ENCODE measurements at regions not wholly inside any gene's neighbourhood (a gene's known extent, or its start where the extent isn't known, plus 50 kb on each side); places are given as distances from the start of the nearest gene placed in this dataset.
A peak's percentile ranks its signal among the peaks of the same experiment; 100 is the strongest.

DNA sequence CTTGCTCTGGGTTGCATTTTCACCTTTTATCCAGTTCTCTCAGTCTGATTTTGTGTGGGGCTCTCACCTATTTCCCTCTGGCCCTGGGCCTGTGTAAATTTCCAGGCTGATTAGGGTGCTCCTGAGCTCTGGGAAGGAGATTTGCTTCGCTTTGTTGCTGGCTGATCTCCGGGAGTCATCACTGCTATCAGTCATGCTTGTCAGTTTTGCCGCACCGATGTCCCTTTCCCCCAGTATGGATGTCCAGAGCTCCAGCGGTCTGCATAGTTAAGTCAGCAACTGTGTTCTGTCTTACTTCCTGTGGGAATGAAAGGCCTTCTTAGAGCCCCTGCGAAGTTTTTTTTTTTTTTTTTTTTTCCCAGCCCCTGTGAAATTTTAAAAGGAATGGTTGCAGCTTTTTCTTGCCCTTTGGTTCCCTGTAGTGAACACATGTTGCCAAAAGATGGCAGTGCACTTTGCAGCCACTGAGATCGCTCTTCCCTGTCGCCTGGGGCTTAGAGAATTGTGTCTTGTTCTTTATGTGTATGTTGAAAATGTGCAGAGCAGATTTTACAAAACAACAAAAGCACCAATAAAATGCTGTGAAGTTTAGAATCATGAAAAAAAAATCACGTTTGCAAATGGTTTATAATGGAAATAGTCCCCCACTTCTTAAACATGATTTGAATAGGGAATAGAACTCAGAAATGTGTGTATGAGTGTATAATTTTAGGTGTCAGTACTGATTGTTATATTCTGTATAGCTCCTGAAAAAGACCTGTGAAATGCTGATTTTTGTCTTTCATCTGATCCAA, 109.1 kb upstream of the SLC4A4 start:
- Histone ChIP-seq H3K9me3 (replicated peaks) (no peaks in the 10 kb centered on the region), H3K27me3 (replicated peaks) (no peaks in the 10 kb centered on the region), H3K4me1 (replicated peaks) (no peaks in the 10 kb centered on the region), H3K4me3 (no peak overlapping the region), H3K27ac (no peak overlapping the region), H3K36me3 (no peaks in the 10 kb centered on the region)
- DNase-seq (ENCODE audit: low read depth in 1 of 2, low spot score in 2 of 2) = peak in 1 of 2 experiments; percentile 9

DNA sequence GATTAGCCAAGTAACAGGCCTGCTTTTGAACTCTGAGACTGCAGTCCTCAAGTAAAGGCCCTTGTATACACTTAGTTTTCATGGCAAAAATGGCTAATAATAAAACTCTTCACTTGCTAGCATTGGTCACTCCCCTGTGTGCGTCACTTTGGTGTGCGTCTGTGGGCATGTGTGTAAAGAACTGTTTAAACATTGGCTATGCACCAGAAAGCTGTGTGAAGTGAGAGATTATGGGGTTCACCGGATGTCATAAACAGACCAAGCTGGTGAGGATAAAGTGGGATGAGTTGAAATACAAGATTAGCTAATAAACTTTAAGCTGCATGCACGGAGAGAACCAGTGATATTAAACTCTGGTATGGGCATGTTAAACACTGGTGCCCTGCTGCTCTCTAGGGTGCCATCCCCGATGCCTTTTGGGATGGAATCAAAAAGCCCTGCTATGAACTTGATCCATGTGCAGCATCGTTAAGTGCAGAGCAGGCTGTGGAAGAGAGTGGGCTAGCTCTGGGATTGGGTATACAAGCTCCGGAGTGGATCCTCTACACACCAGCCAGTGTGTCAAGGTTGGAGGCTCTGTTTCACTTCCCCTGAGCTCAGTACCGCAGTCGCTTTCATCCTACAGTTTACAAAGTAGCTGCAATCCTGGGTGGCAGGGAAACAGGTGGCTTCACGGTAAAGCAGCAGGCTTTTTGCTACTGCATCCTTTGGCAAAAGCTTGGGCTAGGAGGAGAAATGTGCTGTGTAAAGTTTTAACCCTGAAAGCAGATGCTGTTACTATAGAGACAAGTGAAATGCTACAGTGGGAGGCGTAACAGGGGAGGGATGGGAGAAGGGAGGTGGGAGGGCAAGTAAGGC, 108.3 kb upstream of the SLC4A4 start:
- H3K27ac ChIP-seq = no peak overlapping the region
- H3K36me3 ChIP-seq = no peaks in the 10 kb centered on the region
- no peaks in the 10 kb centered on the region for H3K27me3 ChIP-seq (replicated peaks)
- no peaks in the 10 kb centered on the region for H3K4me1 ChIP-seq (replicated peaks)
- no peaks in the 10 kb centered on the region for H3K9me3 ChIP-seq (replicated peaks)
- no peak for DNase-seq (ENCODE audit: low read depth in 1 of 2, low spot score in 2 of 2)
- no peak overlapping the region for H3K4me3 ChIP-seq

DNA sequence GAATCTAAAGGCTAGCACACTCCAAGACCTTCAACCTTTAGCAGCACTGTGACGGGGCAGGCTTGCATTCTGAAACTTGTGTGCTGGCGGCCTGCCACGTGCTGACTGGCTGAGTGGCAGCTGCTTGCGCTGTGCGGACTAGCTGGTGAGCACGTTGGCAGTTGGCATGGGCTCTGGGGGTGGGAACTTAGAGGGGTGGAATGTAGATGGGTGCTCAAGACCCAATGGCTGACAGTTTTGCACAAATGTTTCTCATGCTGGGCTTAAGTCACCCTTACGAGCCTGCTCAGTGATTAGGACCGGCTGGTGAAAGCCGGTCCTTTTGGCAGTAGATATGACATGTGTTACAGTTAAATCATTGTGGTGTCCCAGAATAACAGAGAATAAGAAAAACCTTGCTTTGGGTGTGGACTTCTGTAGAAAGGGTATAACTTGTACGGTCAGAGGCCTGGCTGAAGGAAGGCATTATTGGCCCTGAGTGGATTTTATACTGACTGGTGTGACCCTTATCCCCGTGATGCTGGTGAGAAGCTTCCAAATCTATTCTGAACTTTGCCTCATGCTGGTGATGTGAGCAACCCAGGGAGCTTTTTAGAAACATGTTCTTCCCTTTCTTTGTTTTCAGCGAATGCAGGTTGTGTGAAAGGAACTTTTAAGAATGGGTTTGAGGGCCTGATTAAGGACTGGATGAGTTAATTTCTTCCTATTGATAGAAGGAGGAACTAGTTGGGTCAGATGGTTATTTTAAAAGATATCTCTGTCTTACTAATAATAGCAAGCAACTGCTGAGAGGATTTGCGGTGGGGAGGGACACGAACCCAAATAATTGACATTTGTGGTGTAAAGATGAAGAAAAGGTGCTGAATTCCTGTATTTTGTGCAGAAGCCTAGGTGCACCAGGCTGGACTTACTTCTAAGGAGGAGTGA, 107.4 kb upstream of the SLC4A4 start:
- H3K9me3 ChIP-seq (replicated peaks) = no peaks in the 10 kb centered on the region
- H3K27me3 ChIP-seq (replicated peaks) = no peaks in the 10 kb centered on the region
- no peak overlapping the region for H3K4me3 ChIP-seq
- H3K4me1 ChIP-seq (replicated peaks) = no peaks in the 10 kb centered on the region
- no peaks in the 10 kb centered on the region for H3K36me3 ChIP-seq
- DNase-seq (ENCODE audit: low read depth in 1 of 2, low spot score in 2 of 2) = no peak
- H3K27ac ChIP-seq = no peak overlapping the region

DNA sequence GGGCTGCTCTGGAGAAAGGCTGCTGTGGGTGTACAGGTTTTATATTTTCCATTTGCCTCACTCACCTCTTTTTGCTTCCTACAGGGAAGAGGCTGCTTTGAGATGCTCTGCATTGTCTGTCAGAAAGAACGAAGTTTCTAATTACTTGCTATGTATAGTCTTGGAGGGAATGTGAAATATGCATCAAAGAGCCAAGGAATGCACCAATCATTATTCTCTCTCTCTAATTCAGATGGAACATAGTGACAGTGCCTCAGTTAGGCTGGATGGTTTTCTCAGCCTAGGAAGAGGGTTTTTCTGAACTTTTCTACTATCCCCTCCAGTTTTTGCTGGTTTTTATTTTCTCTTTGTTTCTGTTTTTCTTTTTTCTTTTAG, 106.8 kb upstream of the SLC4A4 start:
- Histone ChIP-seq H3K27me3 (replicated peaks) (no peaks in the 10 kb centered on the region), H3K4me1 (replicated peaks) (no peaks in the 10 kb centered on the region), H3K27ac (no peak overlapping the region), H3K4me3 (no peak overlapping the region), H3K36me3 (no peaks in the 10 kb centered on the region), H3K9me3 (replicated peaks) (no peaks in the 10 kb centered on the region)
- no peak for DNase-seq (ENCODE audit: low read depth in 1 of 2, low spot score in 2 of 2)

DNA sequence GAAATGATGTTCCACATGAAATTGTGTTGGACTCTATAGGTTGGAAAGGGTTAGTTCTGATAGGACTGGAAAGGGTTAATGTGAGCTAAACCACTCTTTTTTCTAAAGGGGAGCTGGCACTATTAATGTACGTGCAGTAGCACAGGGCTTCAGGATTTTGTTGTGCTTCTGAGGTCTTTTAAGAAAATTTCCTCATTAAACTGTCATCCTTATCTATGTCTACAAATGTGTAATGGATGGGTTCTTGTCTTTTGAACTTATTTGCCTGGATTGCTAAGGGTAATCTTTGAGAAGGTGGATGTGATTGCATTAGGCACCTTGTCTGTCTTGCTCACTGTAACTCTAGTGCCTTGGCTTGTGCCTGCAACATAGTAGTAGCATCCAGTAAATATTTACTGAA, 106.0 kb upstream of the SLC4A4 start:
- H3K27ac ChIP-seq = no peak overlapping the region
- no peak overlapping the region for H3K4me3 ChIP-seq
- H3K9me3 ChIP-seq (replicated peaks) = no peaks in the 10 kb centered on the region
- no peaks in the 10 kb centered on the region for H3K36me3 ChIP-seq
- no peaks in the 10 kb centered on the region for H3K4me1 ChIP-seq (replicated peaks)
- no peak for DNase-seq (ENCODE audit: low read depth in 1 of 2, low spot score in 2 of 2)
- no peaks in the 10 kb centered on the region for H3K27me3 ChIP-seq (replicated peaks)

DNA sequence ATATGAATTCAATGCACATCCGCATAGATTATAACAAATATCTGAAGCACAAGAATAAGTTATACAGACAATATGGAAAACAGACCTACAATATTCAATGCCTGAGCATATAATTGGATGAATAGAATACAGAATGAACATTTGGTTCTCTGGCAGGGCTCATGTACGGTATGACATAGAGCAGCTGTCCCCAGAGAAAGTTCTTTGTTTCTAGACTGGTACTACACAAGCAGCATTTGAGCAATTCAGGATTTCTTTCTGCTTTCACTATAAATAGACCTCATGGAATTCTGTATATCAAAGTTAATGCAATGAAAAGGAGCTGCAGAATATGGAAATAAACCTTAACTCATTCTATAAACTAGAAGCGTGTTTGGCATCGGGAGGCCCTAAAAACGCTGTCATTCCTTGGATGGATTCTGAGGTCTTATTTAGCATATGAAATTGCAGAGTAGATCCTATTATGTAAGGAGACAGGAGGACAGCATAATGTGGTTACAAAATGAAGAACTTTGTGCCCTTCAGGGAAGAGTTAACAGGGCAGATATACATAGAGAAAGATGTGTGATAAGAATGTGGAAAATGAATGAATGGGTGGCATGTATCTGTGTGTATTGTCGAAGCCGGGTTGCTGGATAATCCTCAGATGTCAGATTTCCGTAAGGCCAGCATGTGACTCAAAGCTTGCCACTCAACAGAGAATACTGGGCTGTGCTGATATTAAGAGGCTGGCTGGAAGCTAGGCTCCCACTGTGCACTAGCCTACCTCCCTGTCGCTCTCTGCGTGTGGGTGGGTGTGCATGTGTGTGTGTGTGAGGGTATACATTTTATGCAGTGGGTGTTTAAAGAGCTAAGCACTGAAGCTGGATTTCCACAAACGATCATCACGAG, 103.3 kb upstream of the SLC4A4 start:
- H3K4me1 ChIP-seq (replicated peaks) = no peaks in the 10 kb centered on the region

DNA sequence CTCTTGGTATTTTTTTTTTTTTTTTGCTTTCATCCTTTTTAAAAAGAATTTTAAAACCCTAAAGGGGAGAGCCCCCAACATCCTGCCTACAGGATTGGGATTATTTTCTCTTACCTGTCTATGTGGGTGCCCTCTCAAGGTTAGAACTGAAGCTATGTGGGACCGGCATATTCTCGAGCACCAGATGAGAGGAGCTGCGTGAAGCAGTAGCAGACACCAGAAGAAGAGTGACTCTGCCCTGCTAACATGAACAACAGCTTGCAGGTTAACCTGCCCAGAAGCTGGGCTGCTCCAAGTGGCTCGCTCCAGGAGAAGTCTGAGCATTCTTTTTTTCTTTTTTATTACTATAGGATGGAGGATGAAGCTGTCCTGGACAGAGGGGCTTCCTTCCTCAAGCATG, 102.6 kb upstream of the SLC4A4 start:
- Histone ChIP-seq H3K27ac (no peak overlapping the region), H3K36me3 (no peaks in the 10 kb centered on the region), H3K9me3 (replicated peaks) (no peaks in the 10 kb centered on the region), H3K27me3 (replicated peaks) (no peaks in the 10 kb centered on the region), H3K4me3 (no peak overlapping the region), H3K4me1 (replicated peaks) (no peaks in the 10 kb centered on the region)
- DNase-seq (ENCODE audit: low read depth in 1 of 2, low spot score in 2 of 2) = no peak

More for the DNA sequence above, 103.3 kb upstream of the SLC4A4 start:
- Histone ChIP-seq H3K27me3 (replicated peaks) (no peaks in the 10 kb centered on the region), H3K27ac (no peak overlapping the region), H3K9me3 (replicated peaks) (no peaks in the 10 kb centered on the region), H3K36me3 (no peaks in the 10 kb centered on the region), H3K4me3 (no peak overlapping the region)
- DNase-seq (ENCODE audit: low read depth in 1 of 2, low spot score in 2 of 2) = no peak

DNA sequence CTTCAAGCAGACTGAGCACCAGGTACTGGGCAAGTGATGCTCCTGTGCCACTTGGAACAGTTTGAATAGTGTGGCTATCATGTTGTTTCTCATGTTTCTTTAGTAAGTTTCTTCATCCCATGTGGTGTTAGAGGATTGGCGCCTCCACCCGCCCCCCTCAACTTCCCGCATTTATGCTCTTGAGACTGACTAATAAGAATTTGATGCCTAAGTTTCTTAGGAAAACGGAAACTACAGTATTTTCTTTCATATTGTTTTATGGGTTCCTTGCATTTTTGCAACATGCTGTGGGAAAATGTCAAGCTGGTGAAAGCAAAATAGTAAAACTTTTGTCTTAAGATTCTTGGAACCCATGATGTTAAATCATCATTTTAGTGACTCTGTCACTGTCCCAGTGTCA, 101.2 kb upstream of the SLC4A4 start:
- no peaks in the 10 kb centered on the region for H3K36me3 ChIP-seq
- no peak overlapping the region for H3K27ac ChIP-seq
- no peaks in the 10 kb centered on the region for H3K9me3 ChIP-seq (replicated peaks)
- no peaks in the 10 kb centered on the region for H3K4me1 ChIP-seq (replicated peaks)
- H3K4me3 ChIP-seq = no peak overlapping the region
- no peaks in the 10 kb centered on the region for H3K27me3 ChIP-seq (replicated peaks)
- DNase-seq (ENCODE audit: low read depth in 1 of 2, low spot score in 2 of 2) = no peak

DNA sequence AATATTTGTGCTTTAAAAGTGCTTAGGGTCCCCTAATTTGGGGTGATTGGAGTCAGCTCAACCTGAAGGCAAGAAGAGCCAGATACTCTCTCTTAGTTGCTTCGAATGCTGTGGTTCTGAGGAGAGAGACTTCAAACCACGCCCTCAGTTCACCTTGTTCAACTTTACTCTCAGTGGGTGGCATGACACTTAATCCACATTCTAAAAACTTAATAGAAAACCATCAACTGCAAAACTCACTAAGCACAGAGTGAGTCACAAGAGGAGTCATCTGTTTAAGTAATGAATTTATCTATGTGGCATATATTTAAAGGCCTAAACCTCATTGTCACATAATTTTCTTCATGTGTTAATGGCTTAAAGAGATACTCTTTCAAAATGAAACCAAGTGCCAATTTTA, 99.5 kb upstream of the SLC4A4 start:
- H3K36me3 ChIP-seq = no peaks in the 10 kb centered on the region
- no peaks in the 10 kb centered on the region for H3K27me3 ChIP-seq (replicated peaks)
- DNase-seq (ENCODE audit: low read depth in 1 of 2, low spot score in 2 of 2) = no peak
- no peaks in the 10 kb centered on the region for H3K9me3 ChIP-seq (replicated peaks)
- H3K4me3 ChIP-seq = no peak overlapping the region
- H3K4me1 ChIP-seq (replicated peaks) = no peaks in the 10 kb centered on the region
- H3K27ac ChIP-seq = no peak overlapping the region

DNA sequence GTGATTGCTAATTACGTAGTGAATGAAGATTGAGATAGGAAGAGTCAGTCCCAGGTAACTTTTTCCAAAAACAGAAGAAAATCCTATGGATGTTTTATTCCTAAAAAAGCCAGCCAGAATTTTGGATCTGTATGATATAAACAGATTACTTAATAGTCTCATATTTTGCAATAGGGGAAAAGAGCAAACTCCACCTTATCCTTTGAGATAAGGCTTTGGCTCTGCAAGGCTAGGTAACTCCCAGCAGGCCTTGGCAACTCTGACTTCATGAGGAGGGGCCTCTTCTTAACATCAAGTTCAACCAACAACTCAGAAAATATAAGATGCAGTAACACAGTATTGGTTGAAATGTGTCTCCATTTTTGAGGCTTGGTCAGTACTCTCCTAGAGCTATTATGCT, 98.7 kb upstream of the SLC4A4 start:
- H3K36me3 ChIP-seq = no peaks in the 10 kb centered on the region
- no peak overlapping the region for H3K4me3 ChIP-seq
- no peak overlapping the region for H3K27ac ChIP-seq
- no peak for DNase-seq (ENCODE audit: low read depth in 1 of 2, low spot score in 2 of 2)
- no peaks in the 10 kb centered on the region for H3K9me3 ChIP-seq (replicated peaks)
- H3K4me1 ChIP-seq (replicated peaks) = no peaks in the 10 kb centered on the region
- H3K27me3 ChIP-seq (replicated peaks) = no peaks in the 10 kb centered on the region

DNA sequence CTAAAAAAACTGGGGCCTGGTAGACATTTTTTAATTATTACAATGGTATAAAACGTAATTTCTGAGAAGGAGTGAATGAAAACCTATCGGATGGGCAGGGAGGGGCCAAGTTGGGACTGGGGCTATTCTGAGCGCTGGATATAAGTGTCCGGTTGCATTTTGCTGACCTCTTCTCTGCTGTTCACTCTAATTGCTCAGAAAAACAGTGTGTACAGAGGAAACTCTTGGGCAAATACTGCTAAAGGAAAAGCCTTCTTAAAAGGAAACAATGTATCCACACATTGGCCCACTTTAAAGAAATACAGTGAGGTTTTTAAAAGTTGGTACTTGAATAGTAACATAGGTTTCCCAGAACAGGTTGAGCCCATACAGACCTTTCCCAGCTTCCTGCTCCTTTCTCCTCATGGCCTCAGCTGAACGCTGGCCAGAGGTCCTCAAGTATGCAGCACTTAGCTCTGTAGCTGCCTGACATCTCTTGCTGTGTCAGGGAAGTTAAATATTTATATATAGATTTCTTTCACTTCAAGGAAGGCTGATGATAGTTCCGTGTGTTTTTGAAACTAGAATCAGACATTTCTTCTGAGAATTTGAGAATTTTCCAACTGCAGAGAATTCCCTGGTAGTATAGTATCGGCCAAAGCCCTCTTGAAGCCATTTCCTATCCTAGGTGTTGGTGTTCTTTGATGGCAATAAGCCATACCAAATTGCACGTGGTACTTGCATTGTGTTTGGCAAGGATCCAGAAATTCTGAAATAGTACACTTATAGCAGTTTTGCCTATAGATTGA, 97.1 kb upstream of the SLC4A4 start:
- no peak overlapping the region for H3K4me3 ChIP-seq
- no peak for DNase-seq (ENCODE audit: low read depth in 1 of 2, low spot score in 2 of 2)
- H3K4me1 ChIP-seq (replicated peaks) = no peaks in the 10 kb centered on the region
- H3K27me3 ChIP-seq (replicated peaks) = no peaks in the 10 kb centered on the region
- no peaks in the 10 kb centered on the region for H3K9me3 ChIP-seq (replicated peaks)
- H3K36me3 ChIP-seq = no peaks in the 10 kb centered on the region
- no peak overlapping the region for H3K27ac ChIP-seq

DNA sequence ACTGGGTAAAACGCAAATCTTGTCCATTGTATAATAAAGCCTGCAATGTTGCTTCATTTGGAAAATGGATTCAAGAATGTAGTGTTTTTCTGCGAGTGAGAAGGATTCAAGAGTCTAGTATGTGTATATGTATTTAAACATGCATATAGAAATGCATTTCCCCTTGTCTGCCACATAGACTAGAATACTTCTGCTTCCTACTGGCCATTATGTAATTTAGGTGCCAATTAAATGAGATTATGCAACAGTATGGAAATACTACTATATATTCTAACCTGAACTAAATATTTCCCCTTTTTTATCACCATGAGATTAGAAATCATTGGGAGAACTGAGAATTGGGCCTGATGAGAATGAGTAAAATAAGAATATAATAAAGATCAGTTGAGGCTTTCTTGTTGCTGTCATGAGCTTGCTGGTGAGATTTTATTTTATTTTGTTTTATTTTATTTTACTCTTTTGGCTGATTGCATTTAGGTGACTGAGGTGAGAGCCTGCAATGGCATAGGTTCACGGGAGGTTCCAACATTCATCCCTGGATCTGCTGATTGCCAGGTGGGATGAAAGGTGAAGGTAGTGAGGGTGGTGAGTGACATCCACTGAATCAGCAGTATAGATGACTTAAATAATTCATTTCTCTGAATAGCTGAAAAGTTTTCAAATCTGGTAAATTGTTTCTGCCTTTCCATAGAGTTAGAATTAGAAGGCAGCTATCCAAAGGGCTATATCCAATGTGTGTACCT, 95.6 kb upstream of the SLC4A4 start:
- Histone ChIP-seq H3K9me3 (replicated peaks) (no peaks in the 10 kb centered on the region), H3K4me1 (replicated peaks) (no peaks in the 10 kb centered on the region), H3K27ac (no peak overlapping the region), H3K36me3 (no peaks in the 10 kb centered on the region), H3K4me3 (no peak overlapping the region), H3K27me3 (replicated peaks) (no peaks in the 10 kb centered on the region)
- DNase-seq (ENCODE audit: low read depth in 1 of 2, low spot score in 2 of 2) = no peak
